Psoas muscle (tissue), 7 donors: ENCODE measurements at regions not wholly inside any gene's neighbourhood (a gene's known extent, or its start where the extent isn't known, plus 50 kb on each side); places are given as distances from the start of the nearest gene placed in this dataset.

Experiments used
- ATAC-seq, 4 donors: fragments of 200-7000 bp; cut with Tn5 transposase; one replicate each; pipeline ENCODE4 v1.9.1; 2020; ENCODE audit warnings: moderate library complexity in 3 of 4, mild to moderate bottlenecking in 2 of 4
- DNase-seq, 2 donors: peaks; one replicate each; pipeline ENCODE4 v3.0.0-alpha.2; 2020
- H3K27ac ChIP-seq: fragments of 200-600 bp; one replicate; pipeline ENCODE4 v1.8.0; 2022
- H3K27me3 ChIP-seq, 3 donors: fragments of 200-600 bp in 1 of 3; one replicate each; pipeline versions ENCODE4 v1.6.1 to v1.8.0; 2013 to 2022; ENCODE audit warnings: low read length in 2 of 3, mild to moderate bottlenecking in 2 of 3, moderate library complexity in 1 of 3; ENCODE audit not compliant: insufficient read depth in 3 of 3
- H3K36me3 ChIP-seq, 2 donors: fragments of 200-600 bp in 1 of 2; one replicate each; pipeline versions ENCODE4 v1.6.1 to v1.8.0; 2013 to 2022; ENCODE audit warnings: low read depth in 1 of 2, mild to moderate bottlenecking in 1 of 2, moderate library complexity in 1 of 2; ENCODE audit not compliant: insufficient read depth in 1 of 2
- H3K4me1 ChIP-seq: fragments of 200-600 bp; one replicate; pipeline ENCODE4 v1.8.0; 2022
- H3K4me3 ChIP-seq: fragments of 200-600 bp; one replicate; pipeline ENCODE4 v1.8.0; 2022; ENCODE audit warnings: mild to moderate bottlenecking
- H3K9me3 ChIP-seq: fragments of 200-600 bp; one replicate; pipeline ENCODE4 v1.8.0; 2022
- CTCF ChIP-seq: fragments of 200-600 bp; IDR thresholded peaks from one replicate; pipeline ENCODE4 v1.8.0; 2022; ENCODE audit warnings: antibody characterized with exemption
- WGBS, 3 donors: extraction: QIAGEN DNeasy Blood & Tissue Kit; methylation state at CpG; one replicate each; pipeline versions ENCODE4 v1.1.6 to v1.1.7; 2013; 5-methylcytosine and 5-hydroxymethylcytosine counted together
- intact Hi-C, 2 donors: fragments of 100-400 bp; cut with DNase I; formaldehyde crosslinking; loops; one replicate each; pipeline versions ENCODE4 v1.11.0 to v1.14.2; 2022
- donor health status: healthy with polysubstance abuse.
- donor health status: DM: no; HTN: no; CAD: no; lungs with moderate emphysema.
- donor health status: Bipolar disorder and iron deficiency.
- donor health status: healthy.
- donor health status: DM: yes; HTN: yes; CAD: no.
- donor health status: DM: no; HTN: no; CAD: no.
- donor health status: DM: yes; HTN: yes; CAD: no.

- no peaks in the 10 kb centered on the region for H3K36me3 ChIP-seq
- DNase-seq: no peak
- no peak overlapping the region for H3K27ac ChIP-seq
- peaks cover 0 to 4% (median 0%) of the 10 kb centered on the region in 3 donors for H3K27me3 ChIP-seq
- no peaks in the 10 kb centered on the region for H3K4me1 ChIP-seq
- TF ChIP-seq CTCF: no peak
- intact Hi-C loops: no loop called here
- H3K4me3 ChIP-seq: no peak overlapping the region
- H3K9me3 ChIP-seq: no peaks in the 10 kb centered on the region
- no peak for ATAC-seq
- WGBS, 3 donors: 52 to 64% (median 60%) methylated on average over 2 of the region's 2 CpGs
Measured at GRCh38 chr2:118670276-118670675, 177.2 kb downstream of the EN1 start.

GRCh38 chr2:118669654-118670053, 177.8 kb downstream of the EN1 start:
- Histone ChIP-seq H3K27me3 (peaks cover 0 to 4% (median 0%) of the 10 kb centered on the region in 3 donors), H3K4me1 (no peaks in the 10 kb centered on the region), H3K9me3 (no peaks in the 10 kb centered on the region), H3K27ac (no peak overlapping the region), H3K4me3 (no peak overlapping the region), H3K36me3 (no peaks in the 10 kb centered on the region)
- no peak for TF ChIP-seq CTCF
- ATAC-seq (no peak), DNase-seq (no peak)
- intact Hi-C loops: no loop called here

- Histone ChIP-seq H3K4me1 (no peaks in the 10 kb centered on the region), H3K9me3 (no peaks in the 10 kb centered on the region), H3K4me3 (no peak overlapping the region), H3K27me3 (peaks cover 0 to 4% (median 0%) of the 10 kb centered on the region in 3 donors), H3K27ac (no peak overlapping the region), H3K36me3 (no peaks in the 10 kb centered on the region)
- DNase-seq (no peak), ATAC-seq (no peak)
- intact Hi-C loops: no loop called here
- TF ChIP-seq CTCF: no peak
- 17 to 24% (median 21%) methylated on average over 9 of the region's 9 CpGs for WGBS, 3 donors
Measured at GRCh38 chr2:118668431-118669424, 178.7 kb downstream of the EN1 start.

GRCh38 chr2:118667964-118668363, 179.5 kb downstream of the EN1 start:
- Histone ChIP-seq H3K27ac (no peak overlapping the region), H3K27me3 (peaks cover 0 to 4% (median 0%) of the 10 kb centered on the region in 3 donors), H3K9me3 (no peaks in the 10 kb centered on the region), H3K36me3 (no peaks in the 10 kb centered on the region), H3K4me3 (no peak overlapping the region), H3K4me1 (no peaks in the 10 kb centered on the region)
- intact Hi-C loops: no loop called here
- no peak for TF ChIP-seq CTCF
- no peak for DNase-seq
- no peak for ATAC-seq
- WGBS, 3 donors: 59 to 69% (median 61%) methylated on average over 6 of the region's 6 CpGs
